SK-N-MC (cell line): ENCODE measurements at regions not wholly inside any gene's neighbourhood (a gene's known extent, or its start where the extent isn't known, plus 50 kb on each side); places are given as distances from the start of the nearest gene placed in this dataset.

ENCODE experiments used
- EZH2 ChIP-seq: fragments of 200-600 bp; sonication (generic); IDR thresholded peaks from one replicate; pipeline ENCODE4 v1.6.1; 2017; ENCODE audit warnings: antibody characterized with exemption
- FOXP2 ChIP-seq: optimal IDR thresholded peaks from 2 replicates; pipeline ENCODE3; 2011; ENCODE audit warnings: mild to moderate bottlenecking, moderate library complexity; ENCODE audit not compliant: insufficient read depth; ENCODE audit errors: extremely low read length, control extremely low read depth
- POLR2AphosphoS5 ChIP-seq: IDR thresholded peaks from 2 replicates; pipeline ENCODE4 v1.6.1; 2012; ENCODE audit warnings: mild to moderate bottlenecking, low read depth, low read length, borderline replicate concordance

DNA sequence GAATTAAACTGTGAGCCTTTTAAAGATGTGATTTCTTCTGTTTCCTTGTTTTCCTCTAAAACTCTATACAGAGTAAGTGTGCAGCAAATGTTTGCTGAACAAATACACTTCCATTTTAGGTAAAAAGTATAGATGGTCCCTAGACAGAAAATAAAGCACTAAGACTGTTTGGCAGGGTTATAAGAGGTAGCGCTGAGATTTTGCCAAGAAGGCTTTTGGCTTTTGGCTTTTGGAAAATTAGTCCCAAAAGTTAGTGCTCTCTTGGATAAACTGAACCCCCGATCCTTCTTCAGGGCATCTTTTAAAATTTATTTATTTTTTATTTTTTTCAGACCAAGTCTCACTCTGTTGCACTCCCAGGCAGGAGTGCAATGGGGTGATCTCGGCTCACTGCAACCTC, 175.7 kb upstream of the NRP1 start:
- no peak for TF ChIP-seq POLR2AphosphoS5
- TF ChIP-seq EZH2, result no peak
- no peak for TF ChIP-seq FOXP2
